Activated CD4-positive, alpha-beta T cell treated with anti-CD3 and anti-CD28 coated beads, Interleukin-2, amount 10 ng/mL, durations not matched to agents 7 days and 5 days (primary cell): ENCODE measurements at regions not wholly inside any gene's neighbourhood (a gene's known extent, or its start where the extent isn't known, plus 50 kb on each side); places are given as distances from the start of the nearest gene placed in this dataset.

ENCODE experiments used
- CTCF ChIA-PET: fragments of 350-600 bp; sonication (Branson Sonifier 250); formaldehyde crosslinking; loops from one replicate; lab custom pipeline; 2021; ENCODE audit warnings: antibody characterized with exemption; lab: Charles Lee
- POLR2A ChIA-PET: fragments of 350-600 bp; sonication (Branson Sonifier 250); formaldehyde crosslinking; loops from one replicate; lab custom pipeline; 2021; ENCODE audit warnings: antibody characterized with exemption; lab: Charles Lee
- DNase-seq: peaks from one replicate; pipeline ENCODE4 v3.0.0-alpha.2; 2020
- H3K27ac Mint-ChIP-seq: one replicate; pipeline ENCODE4 v1.8.0; 2021; ENCODE audit warnings: mild to moderate bottlenecking, moderate library complexity, mixed read lengths
- H3K27me3 Mint-ChIP-seq: one replicate; pipeline ENCODE4 v1.8.0; 2021; ENCODE audit warnings: mixed read lengths
- H3K36me3 Mint-ChIP-seq: one replicate; pipeline ENCODE4 v1.8.0; 2021; ENCODE audit warnings: low read depth, mixed read lengths
- H3K4me1 Mint-ChIP-seq: one replicate; pipeline ENCODE4 v1.8.0; 2021; ENCODE audit warnings: mixed read lengths
- H3K4me3 Mint-ChIP-seq: one replicate; pipeline ENCODE4 v1.8.0; 2021; ENCODE audit warnings: mild to moderate bottlenecking, moderate library complexity, mixed read lengths
- H3K9me3 Mint-ChIP-seq: one replicate; pipeline ENCODE4 v1.8.0; 2021; ENCODE audit warnings: mixed read lengths

DNA sequence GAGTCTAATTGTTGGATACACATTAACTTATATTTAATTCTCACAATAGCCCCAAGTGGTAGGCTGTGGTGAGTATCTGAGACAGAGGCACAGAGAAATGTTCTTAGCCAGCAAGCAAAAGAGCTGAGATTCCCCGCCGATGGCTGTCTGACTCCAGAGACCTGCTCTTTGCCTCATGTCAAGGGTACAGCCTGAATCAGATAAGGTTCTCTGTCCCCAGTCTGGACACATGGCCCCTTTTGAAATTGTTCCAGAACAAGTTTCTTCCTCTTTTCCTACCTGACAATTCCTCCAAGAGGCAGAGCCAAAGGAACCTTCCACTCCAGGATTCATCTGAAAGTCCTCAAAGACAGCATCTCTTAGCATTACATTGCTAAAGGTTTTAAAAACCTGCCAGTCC lies 512.9 kb upstream of the TNP1 start:
- H3K4me3 Mint-ChIP-seq: no peak overlapping the region

DNA sequence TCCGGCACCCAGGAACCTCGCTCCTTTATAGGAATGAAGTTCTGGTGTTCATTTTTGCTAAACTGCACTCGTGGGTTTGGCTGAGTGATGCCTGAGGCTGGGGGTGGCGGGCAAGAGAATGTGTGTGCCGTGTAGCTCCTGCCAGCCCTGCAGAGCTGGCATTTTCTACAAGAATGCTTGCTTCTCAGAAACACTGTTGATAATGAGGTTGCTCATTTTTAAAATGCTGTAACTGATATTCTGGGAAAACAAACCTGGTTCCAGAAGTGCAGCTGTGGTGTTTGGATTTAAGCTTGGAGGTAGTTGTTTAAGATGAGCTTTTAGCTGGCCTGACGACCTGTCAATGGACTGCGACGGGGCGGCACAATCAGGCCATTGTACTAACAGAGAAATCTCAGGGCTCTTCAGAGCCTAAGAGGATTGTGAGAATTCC lies 511.9 kb upstream of the TNP1 start:
- POLR2A ChIA-PET: no interaction called here
- Mint-ChIP-seq H3K9me3 (no peaks in the 10 kb centered on the region), H3K4me1 (no peaks in the 10 kb centered on the region), H3K36me3 (no peaks in the 10 kb centered on the region), H3K27me3 (peaks cover 2% of the 10 kb centered on the region), H3K27ac (no peak overlapping the region), H3K4me3 (no peak overlapping the region)
- no peak for DNase-seq
- CTCF ChIA-PET: no interaction called here

More for the DNA sequence above, 512.9 kb upstream of the TNP1 start:
- no peaks in the 10 kb centered on the region for H3K4me1 Mint-ChIP-seq
- H3K36me3 Mint-ChIP-seq: no peaks in the 10 kb centered on the region
- H3K9me3 Mint-ChIP-seq: peaks cover 3% of the 10 kb centered on the region
- H3K27me3 Mint-ChIP-seq: peaks cover 2% of the 10 kb centered on the region
- H3K27ac Mint-ChIP-seq: no peak overlapping the region
- ChIA-PET CTCF (no interaction called here), POLR2A (no interaction called here)
- DNase-seq: no peak

- no peaks in the 10 kb centered on the region for H3K27me3 Mint-ChIP-seq
- no peak for DNase-seq
- ChIA-PET CTCF (no interaction called here), POLR2A (no interaction called here)
- H3K9me3 Mint-ChIP-seq: no peaks in the 10 kb centered on the region
- H3K27ac Mint-ChIP-seq: no peak overlapping the region
- H3K4me3 Mint-ChIP-seq: no peak overlapping the region
- H3K4me1 Mint-ChIP-seq: no peaks in the 10 kb centered on the region
- no peaks in the 10 kb centered on the region for H3K36me3 Mint-ChIP-seq
Measured at GRCh38 chr2:217370391-217370790, 510.5 kb upstream of the TNP1 start.

GRCh38 chr2:217367464-217367863 lies 507.6 kb upstream of the TNP1 start:
- ChIA-PET POLR2A (no interaction called here), CTCF (interaction anchor here (0.8 to 1.0 kb wide), 2 partner anchors 9 to 72 kb away, joined by 3 to 4 read pairs; no protein-coding TSS in a partner anchor)
- Mint-ChIP-seq H3K27me3 (peaks cover 2% of the 10 kb centered on the region), H3K9me3 (no peaks in the 10 kb centered on the region), H3K36me3 (no peaks in the 10 kb centered on the region), H3K4me3 (no peak overlapping the region), H3K4me1 (no peaks in the 10 kb centered on the region), H3K27ac (no peak overlapping the region)
- no peak for DNase-seq

- POLR2A ChIA-PET: no interaction called here
- H3K27ac Mint-ChIP-seq: no peak overlapping the region
- H3K27me3 Mint-ChIP-seq: peaks cover 2% of the 10 kb centered on the region
- no peak for DNase-seq
- no peak overlapping the region for H3K4me3 Mint-ChIP-seq
- no peaks in the 10 kb centered on the region for H3K9me3 Mint-ChIP-seq
- CTCF ChIA-PET: interaction anchor here (0.8 kb wide), 1 partner anchor 72 kb away, joined by 3 read pairs; no protein-coding TSS in a partner anchor
- no peaks in the 10 kb centered on the region for H3K36me3 Mint-ChIP-seq
- no peaks in the 10 kb centered on the region for H3K4me1 Mint-ChIP-seq
Measured at GRCh38 chr2:217366966-217367365, 507.1 kb upstream of the TNP1 start.

DNA sequence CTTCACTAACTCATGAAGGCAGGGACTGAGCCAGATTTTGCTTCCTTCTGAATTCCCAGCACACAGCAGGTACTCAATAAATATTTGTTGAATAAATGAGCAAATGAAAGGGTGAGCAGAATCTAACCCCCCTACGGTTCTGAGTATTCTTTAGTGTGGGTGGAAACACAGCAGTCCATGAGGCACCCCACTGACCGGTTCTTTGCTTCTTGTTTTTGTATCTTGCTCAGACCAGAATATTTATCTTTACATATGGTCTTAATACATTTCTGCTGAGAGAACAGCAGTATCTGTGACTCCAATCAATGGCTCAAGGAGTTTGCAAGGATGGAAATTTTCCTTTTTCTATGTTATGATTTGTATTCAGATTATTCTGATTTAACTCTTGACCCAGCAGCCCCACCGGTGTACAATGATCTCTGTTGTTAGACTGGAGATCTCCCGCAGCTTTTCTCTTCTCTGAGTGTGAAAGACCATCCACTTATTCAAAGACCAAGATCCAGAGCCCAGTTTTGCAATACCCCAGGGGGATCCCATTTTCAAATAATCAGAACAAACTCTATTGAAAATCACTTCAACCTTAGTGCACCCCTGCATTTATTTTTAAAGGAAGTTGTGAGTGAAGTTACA lies 506.5 kb upstream of the TNP1 start:
- no peak for DNase-seq
- ChIA-PET POLR2A (no interaction called here), CTCF (no interaction called here)
- Mint-ChIP-seq H3K4me1 (no peaks in the 10 kb centered on the region), H3K27ac (no peak overlapping the region), H3K9me3 (no peaks in the 10 kb centered on the region), H3K4me3 (no peak overlapping the region), H3K27me3 (peaks cover 2% of the 10 kb centered on the region), H3K36me3 (no peaks in the 10 kb centered on the region)

GRCh38 chr2:217365656-217366055 lies 505.8 kb upstream of the TNP1 start:
- Mint-ChIP-seq H3K27ac (no peak overlapping the region), H3K27me3 (peaks cover 2% of the 10 kb centered on the region), H3K9me3 (no peaks in the 10 kb centered on the region), H3K4me1 (no peaks in the 10 kb centered on the region), H3K36me3 (no peaks in the 10 kb centered on the region), H3K4me3 (no peak overlapping the region)
- CTCF ChIA-PET: no interaction called here
- POLR2A ChIA-PET: no interaction called here
- no peak for DNase-seq

DNA sequence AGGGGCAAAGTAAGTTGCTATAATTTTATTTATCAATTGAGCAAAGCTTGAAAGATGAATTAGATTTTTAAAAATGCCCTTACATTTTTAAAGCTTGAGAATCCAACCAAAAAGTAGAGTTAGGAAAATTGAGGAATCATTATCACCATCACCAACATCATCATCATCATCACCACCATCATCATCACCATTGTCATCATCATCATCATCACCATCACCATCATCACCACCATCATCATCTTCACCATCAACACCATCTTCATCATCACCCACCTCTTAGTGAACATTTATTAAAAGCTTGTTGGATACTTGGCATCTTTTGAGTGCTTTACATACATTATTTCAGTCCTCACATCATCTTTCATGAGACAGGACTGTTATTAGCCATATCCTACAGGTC lies 504.4 kb upstream of the TNP1 start:
- Mint-ChIP-seq H3K27ac (no peak overlapping the region), H3K36me3 (no peaks in the 10 kb centered on the region), H3K4me3 (no peak overlapping the region), H3K27me3 (peaks cover 2% of the 10 kb centered on the region), H3K9me3 (no peaks in the 10 kb centered on the region), H3K4me1 (no peaks in the 10 kb centered on the region)
- DNase-seq: no peak
- ChIA-PET CTCF (interaction anchor here (0.6 to 0.7 kb wide), 2 partner anchors 10 to 15 kb away, joined by 3 to 4 read pairs; no protein-coding TSS in a partner anchor), POLR2A (no interaction called here)

- no peaks in the 10 kb centered on the region for H3K9me3 Mint-ChIP-seq
- peaks cover 2% of the 10 kb centered on the region for H3K27me3 Mint-ChIP-seq
- no peak overlapping the region for H3K4me3 Mint-ChIP-seq
- POLR2A ChIA-PET: no interaction called here
- CTCF ChIA-PET: no interaction called here
- no peaks in the 10 kb centered on the region for H3K4me1 Mint-ChIP-seq
- H3K27ac Mint-ChIP-seq: no peak overlapping the region
- DNase-seq: no peak
- no peaks in the 10 kb centered on the region for H3K36me3 Mint-ChIP-seq
Measured at GRCh38 chr2:217363470-217363869, 503.6 kb upstream of the TNP1 start.

DNA sequence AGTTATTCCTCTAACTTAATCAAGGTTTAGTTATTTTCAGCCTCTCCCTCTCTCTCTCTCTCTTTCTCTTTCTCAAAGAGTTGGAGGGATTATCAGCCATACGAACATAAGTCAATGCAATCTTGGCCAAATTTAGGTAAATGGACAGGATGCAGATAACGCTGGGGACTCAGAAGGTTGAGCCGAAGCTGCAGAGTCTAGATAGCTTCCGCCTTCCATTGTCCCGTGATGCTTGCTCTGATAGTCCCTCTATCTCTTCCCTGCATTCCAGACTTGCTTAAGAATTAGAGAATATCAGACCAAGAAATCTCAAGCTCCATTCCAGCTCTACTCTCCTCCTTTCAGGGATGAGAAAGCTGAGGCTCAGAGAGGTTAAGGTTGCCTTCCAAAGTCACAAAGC lies 502.8 kb upstream of the TNP1 start:
- Mint-ChIP-seq H3K27ac (no peak overlapping the region), H3K4me3 (no peak overlapping the region), H3K27me3 (peaks cover 2% of the 10 kb centered on the region), H3K9me3 (no peaks in the 10 kb centered on the region), H3K36me3 (no peaks in the 10 kb centered on the region), H3K4me1 (no peaks in the 10 kb centered on the region)
- DNase-seq: no peak
- POLR2A ChIA-PET: no interaction called here
- CTCF ChIA-PET: no interaction called here

- no peak for DNase-seq
- Mint-ChIP-seq H3K4me1 (no peaks in the 10 kb centered on the region), H3K27ac (no peak overlapping the region), H3K4me3 (no peak overlapping the region), H3K27me3 (peaks cover 2% of the 10 kb centered on the region), H3K36me3 (no peaks in the 10 kb centered on the region), H3K9me3 (no peaks in the 10 kb centered on the region)
- CTCF ChIA-PET: no interaction called here
- POLR2A ChIA-PET: no interaction called here
Measured at GRCh38 chr2:217362286-217362685, 502.4 kb upstream of the TNP1 start.

GRCh38 chr2:217361483-217361880 lies 501.6 kb upstream of the TNP1 start:
- CTCF ChIA-PET: no interaction called here
- no peak for DNase-seq
- Mint-ChIP-seq H3K27ac (no peak overlapping the region), H3K9me3 (no peaks in the 10 kb centered on the region), H3K4me3 (no peak overlapping the region), H3K27me3 (peaks cover 2% of the 10 kb centered on the region), H3K36me3 (no peaks in the 10 kb centered on the region), H3K4me1 (no peaks in the 10 kb centered on the region)
- POLR2A ChIA-PET: no interaction called here

DNA sequence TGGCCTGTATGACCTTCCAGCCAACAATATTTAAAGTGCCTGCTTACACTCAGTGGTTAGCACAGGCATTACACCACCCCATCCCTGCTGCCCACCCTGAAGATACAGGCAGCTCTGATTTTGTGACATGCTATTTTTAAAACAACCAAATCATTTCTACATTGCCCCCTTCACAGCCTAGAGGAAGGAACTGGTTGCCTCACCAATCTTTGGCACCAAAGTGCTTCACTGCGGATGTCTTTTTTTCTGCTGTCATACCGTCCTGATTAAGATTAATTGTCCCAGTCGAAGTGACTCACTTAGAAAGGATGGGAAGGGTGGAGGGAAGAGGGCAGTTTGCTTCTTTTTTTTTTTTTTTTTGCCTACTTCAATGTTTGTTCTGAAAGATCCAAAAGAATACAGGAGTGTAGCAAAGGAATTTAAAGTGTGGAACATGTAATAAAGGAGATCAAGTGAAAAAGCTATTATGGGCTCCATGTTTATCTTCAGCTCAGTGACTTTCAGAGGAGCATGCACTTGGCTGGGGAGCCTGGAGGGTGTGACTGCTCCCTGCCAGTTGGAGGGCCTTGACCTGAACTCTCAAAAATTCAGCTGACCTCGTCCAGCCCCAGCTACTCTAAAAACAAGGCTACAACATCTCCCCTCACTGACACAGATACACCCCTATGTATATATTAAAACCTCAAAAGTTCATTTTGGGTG lies 501.1 kb upstream of the TNP1 start:
- CTCF ChIA-PET: no interaction called here
- Mint-ChIP-seq H3K9me3 (no peaks in the 10 kb centered on the region), H3K4me3 (no peak overlapping the region), H3K27ac (no peak overlapping the region), H3K27me3 (peaks cover 2% of the 10 kb centered on the region), H3K4me1 (no peaks in the 10 kb centered on the region), H3K36me3 (no peaks in the 10 kb centered on the region)
- POLR2A ChIA-PET: no interaction called here
- DNase-seq: no peak
